Stimulated activated CD8-positive, alpha-beta memory T cell treated with anti-CD3 and anti-CD28 coated beads, Interleukin-2, amount 100 ng/mL, for 48 hours (primary cell): ENCODE measurements at regions not wholly inside any gene's neighbourhood (a gene's known extent, or its start where the extent isn't known, plus 50 kb on each side); places are given as distances from the start of the nearest gene placed in this dataset.
"Not testable (repeated sequence)": the region's sequence is repeated elsewhere in the genome, so short reads cannot be mapped to it uniquely, and the experiment has no call there.

ENCODE experiments used
- DNase-seq, 2 donors: peaks; one replicate each; pipeline ENCODE4 v3.0.0-alpha.2; 2020; ENCODE audit warnings: low read depth in 2 of 2

- no peak for DNase-seq
Observed at GRCh38 chr11:10955616-10956015, 97.8 kb upstream of the ZBED5 start.

GRCh38 chr11:10954184-10954583, 96.3 kb upstream of the ZBED5 start:
- no peak for DNase-seq

- DNase-seq: no peak
Observed at GRCh38 chr11:10952872-10953271, 95.0 kb upstream of the ZBED5 start.

GRCh38 chr11:10947935-10948334, 90.1 kb upstream of the ZBED5 start:
- not testable (repeated sequence) for DNase-seq

GRCh38 chr11:10946072-10946471, 88.2 kb upstream of the ZBED5 start:
- no peak for DNase-seq

GRCh38 chr11:10945196-10945595, 87.3 kb upstream of the ZBED5 start:
- no peak for DNase-seq

GRCh38 chr11:10943968-10944367, 86.1 kb upstream of the ZBED5 start:
- DNase-seq: no peak

GRCh38 chr11:10942620-10943019, 84.8 kb upstream of the ZBED5 start:
- DNase-seq: no peak

GRCh38 chr11:10941871-10942270, 84.0 kb upstream of the ZBED5 start:
- DNase-seq: no peak

- DNase-seq: no peak
Observed at GRCh38 chr11:10941414-10941813, 83.6 kb upstream of the ZBED5 start.

- no peak for DNase-seq
Observed at GRCh38 chr11:10938650-10939387, 81.0 kb upstream of the ZBED5 start.

GRCh38 chr11:10938231-10938630, 80.4 kb upstream of the ZBED5 start:
- no peak for DNase-seq

- no peak for DNase-seq
Observed at GRCh38 chr11:10937385-10937771, 79.5 kb upstream of the ZBED5 start.

GRCh38 chr11:10936626-10937384, 79.0 kb upstream of the ZBED5 start:
- DNase-seq: no peak

GRCh38 chr11:10935015-10935559, 77.2 kb upstream of the ZBED5 start:
- no peak for DNase-seq

GRCh38 chr11:10934293-10934860, 76.5 kb upstream of the ZBED5 start:
- DNase-seq: no peak

GRCh38 chr11:10933455-10934292, 75.8 kb upstream of the ZBED5 start:
- DNase-seq: peak; percentile 61 to 80

- DNase-seq: no peak
Observed at GRCh38 chr11:10932976-10933375, 75.1 kb upstream of the ZBED5 start.

GRCh38 chr11:10931761-10932670, 74.2 kb upstream of the ZBED5 start:
- DNase-seq: no peak

- peak; percentile 12 to 30 for DNase-seq
Observed at GRCh38 chr11:10930972-10931760, 73.3 kb upstream of the ZBED5 start.
